ENCODE measurements at regions not wholly inside any gene's neighbourhood (a gene's known extent, or its start where the extent isn't known, plus 50 kb on each side); places are given as distances from the start of the nearest gene placed in this dataset.
"Not testable (repeated sequence)": the region's sequence is repeated elsewhere in the genome, so short reads cannot be mapped to it uniquely, and the experiment has no call there.

DNA sequence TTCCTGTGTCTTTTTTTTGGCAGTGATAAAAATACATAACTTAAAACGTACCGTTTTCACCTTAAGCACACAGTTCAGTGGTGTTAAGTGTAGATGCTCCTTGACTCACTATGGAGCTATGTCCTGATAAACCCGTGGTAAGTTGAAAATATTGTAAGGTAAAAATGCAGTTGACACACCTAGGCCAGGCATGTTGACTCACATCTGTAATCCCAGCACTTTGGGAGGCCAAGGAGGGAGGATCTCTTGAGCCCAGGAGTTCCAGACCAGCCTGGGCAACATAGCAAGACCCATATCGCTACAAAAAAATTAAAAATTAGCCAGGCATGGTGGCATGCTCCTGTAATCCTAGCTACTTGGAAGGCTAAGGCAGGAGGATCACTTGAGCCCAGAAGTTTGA, 73.6 kb upstream of the COG2 start:
- 67 to 70% methylated on average over 4 of the region's 4 CpGs for WGBS, 2 donors
- Histone ChIP-seq H3K9ac (ENCODE audit: insufficient read depth in 1 of 2, low read length in 2 of 2) (no peak overlapping the region), H3K27ac (ENCODE audit: low read depth in 1 of 2, low read length in 1 of 2) (no peak overlapping the region), H3K27me3 (ENCODE audit: control insufficient read depth in 3 of 3, insufficient read depth in 3 of 3, low read length in 2 of 3) (no peaks in the 10 kb centered on the region), H3K4me1 (ENCODE audit: control insufficient read depth in 5 of 5, insufficient read depth in 5 of 5, low read length in 5 of 5) (peaks cover 0 to 12% (median 9%) of the 10 kb centered on the region in 5 donors), H3K36me3 (ENCODE audit: control insufficient read depth in 4 of 4, insufficient read depth in 4 of 4, low read length in 4 of 4) (no peaks in the 10 kb centered on the region), H3K9me3 (ENCODE audit: control insufficient read depth in 4 of 4, insufficient read depth in 3 of 4, low read length in 3 of 4) (no peaks in the 10 kb centered on the region), H3K4me3 (no peak overlapping the region)
- no peak for DNase-seq
- no peak for ATAC-seq (ENCODE audit: insufficient read depth, low FRiP score)
- TF ChIP-seq, protein P1, sequence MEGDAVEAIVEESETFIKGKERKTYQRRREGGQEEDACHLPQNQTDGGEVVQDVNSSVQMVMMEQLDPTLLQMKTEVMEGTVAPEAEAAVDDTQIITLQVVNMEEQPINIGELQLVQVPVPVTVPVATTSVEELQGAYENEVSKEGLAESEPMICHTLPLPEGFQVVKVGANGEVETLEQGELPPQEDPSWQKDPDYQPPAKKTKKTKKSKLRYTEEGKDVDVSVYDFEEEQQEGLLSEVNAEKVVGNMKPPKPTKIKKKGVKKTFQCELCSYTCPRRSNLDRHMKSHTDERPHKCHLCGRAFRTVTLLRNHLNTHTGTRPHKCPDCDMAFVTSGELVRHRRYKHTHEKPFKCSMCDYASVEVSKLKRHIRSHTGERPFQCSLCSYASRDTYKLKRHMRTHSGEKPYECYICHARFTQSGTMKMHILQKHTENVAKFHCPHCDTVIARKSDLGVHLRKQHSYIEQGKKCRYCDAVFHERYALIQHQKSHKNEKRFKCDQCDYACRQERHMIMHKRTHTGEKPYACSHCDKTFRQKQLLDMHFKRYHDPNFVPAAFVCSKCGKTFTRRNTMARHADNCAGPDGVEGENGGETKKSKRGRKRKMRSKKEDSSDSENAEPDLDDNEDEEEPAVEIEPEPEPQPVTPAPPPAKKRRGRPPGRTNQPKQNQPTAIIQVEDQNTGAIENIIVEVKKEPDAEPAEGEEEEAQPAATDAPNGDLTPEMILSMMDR (IDR thresholded peaks at IDR 0.05; ENCODE audit: control extremely low read depth, extremely low read depth), result no peak

DNA sequence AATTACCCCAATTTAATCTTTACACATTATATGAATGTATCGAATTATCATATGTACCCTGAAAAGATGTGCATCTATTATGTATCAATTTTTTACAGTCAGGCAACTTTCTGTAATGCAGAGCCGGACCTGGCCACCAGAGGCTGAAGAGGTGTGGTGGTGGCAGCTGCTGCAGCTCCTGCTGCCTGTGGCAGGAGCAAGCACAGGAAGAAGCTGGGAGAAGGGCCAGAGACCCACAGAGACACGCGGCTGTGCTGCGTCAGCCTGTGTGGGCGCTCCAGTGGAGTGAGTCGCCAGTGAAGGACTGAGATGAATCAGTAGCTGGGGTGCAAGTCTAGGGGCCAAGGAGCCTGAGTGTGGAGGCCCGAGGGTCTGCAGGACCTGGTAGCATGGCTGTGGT, 74.3 kb upstream of the COG2 start:
- DNase-seq, result no peak
- WGBS, 2 donors, result 84 to 87% methylated on average over 8 of the region's 8 CpGs
- H3K36me3 ChIP-seq (ENCODE audit: control insufficient read depth in 4 of 4, insufficient read depth in 4 of 4, low read length in 4 of 4), result no peaks in the 10 kb centered on the region

GRCh38 chr1:230567221-230567575, 75.1 kb upstream of the COG2 start:
- Histone ChIP-seq H3K4me1 (ENCODE audit: control insufficient read depth in 5 of 5, insufficient read depth in 5 of 5, low read length in 5 of 5) (peaks cover 0 to 4% (median 1%) of the 10 kb centered on the region in 5 donors), H3K9me3 (ENCODE audit: control insufficient read depth in 4 of 4, insufficient read depth in 3 of 4, low read length in 3 of 4) (no peaks in the 10 kb centered on the region), H3K36me3 (ENCODE audit: control insufficient read depth in 4 of 4, insufficient read depth in 4 of 4, low read length in 4 of 4) (no peaks in the 10 kb centered on the region), H3K4me3 (no peak overlapping the region), H3K27me3 (ENCODE audit: control insufficient read depth in 3 of 3, insufficient read depth in 3 of 3, low read length in 2 of 3) (no peaks in the 10 kb centered on the region), H3K27ac (ENCODE audit: low read depth in 1 of 2, low read length in 1 of 2) (no peak overlapping the region), H3K9ac (ENCODE audit: insufficient read depth in 1 of 2, low read length in 2 of 2) (no peak overlapping the region)
- no peak for ATAC-seq (ENCODE audit: insufficient read depth, low FRiP score)
- TF ChIP-seq, protein P1 (IDR thresholded peaks at IDR 0.05; ENCODE audit: control extremely low read depth, extremely low read depth), result no peak
- peak in 1 of 3 donors; percentile 13 for DNase-seq

More for the DNA sequence above, 74.3 kb upstream of the COG2 start:
- ATAC-seq (ENCODE audit: insufficient read depth, low FRiP score), result no peak
- TF ChIP-seq, protein P1 (IDR thresholded peaks at IDR 0.05; ENCODE audit: control extremely low read depth, extremely low read depth), result no peak
- H3K4me1 ChIP-seq (ENCODE audit: control insufficient read depth in 5 of 5, insufficient read depth in 5 of 5, low read length in 5 of 5), result peaks cover 0 to 11% (median 8%) of the 10 kb centered on the region in 5 donors
- H3K27ac ChIP-seq (ENCODE audit: low read depth in 1 of 2, low read length in 1 of 2), result no peak overlapping the region
- no peak overlapping the region for H3K9ac ChIP-seq (ENCODE audit: insufficient read depth in 1 of 2, low read length in 2 of 2)
- no peaks in the 10 kb centered on the region for H3K9me3 ChIP-seq (ENCODE audit: control insufficient read depth in 4 of 4, insufficient read depth in 3 of 4, low read length in 3 of 4)
- H3K4me3 ChIP-seq, result no peak overlapping the region
- no peaks in the 10 kb centered on the region for H3K27me3 ChIP-seq (ENCODE audit: control insufficient read depth in 3 of 3, insufficient read depth in 3 of 3, low read length in 2 of 3)

GRCh38 chr1:230566532-230567220, 75.6 kb upstream of the COG2 start:
- not testable (repeated sequence) for ATAC-seq (ENCODE audit: insufficient read depth, low FRiP score); H3K27me3 ChIP-seq (ENCODE audit: control insufficient read depth in 3 of 3, insufficient read depth in 3 of 3, low read length in 2 of 3); H3K36me3 ChIP-seq (ENCODE audit: control insufficient read depth in 4 of 4, insufficient read depth in 4 of 4, low read length in 4 of 4); DNase-seq; H3K4me1 ChIP-seq (ENCODE audit: control insufficient read depth in 5 of 5, insufficient read depth in 5 of 5, low read length in 5 of 5); H3K4me3 ChIP-seq; H3K9me3 ChIP-seq (ENCODE audit: control insufficient read depth in 4 of 4, insufficient read depth in 3 of 4, low read length in 3 of 4); H3K9ac ChIP-seq (ENCODE audit: insufficient read depth in 1 of 2, low read length in 2 of 2); H3K27ac ChIP-seq (ENCODE audit: low read depth in 1 of 2, low read length in 1 of 2)
- WGBS, 2 donors, result 57 to 68% methylated on average over 3 of the region's 3 CpGs
